GM20000 (cell line): ENCODE measurements at regions not wholly inside any gene's neighbourhood (a gene's known extent, or its start where the extent isn't known, plus 50 kb on each side); places are given as distances from the start of the nearest gene placed in this dataset.
"Not testable (repeated sequence)": the region's sequence is repeated elsewhere in the genome, so short reads cannot be mapped to it uniquely, and the experiment has no call there.

Experiments
- DNase-seq: peaks from one replicate; pipeline ENCODE4 v3.0.0; 2012; ENCODE audit warnings: low spot score
- CTCF ChIP-seq: IDR thresholded peaks from 2 replicates; pipeline ENCODE4 v1.5.1; 2012; ENCODE audit warnings: mild to moderate bottlenecking, control low read depth; ENCODE audit errors: extremely low read depth, missing control alignments

DNA sequence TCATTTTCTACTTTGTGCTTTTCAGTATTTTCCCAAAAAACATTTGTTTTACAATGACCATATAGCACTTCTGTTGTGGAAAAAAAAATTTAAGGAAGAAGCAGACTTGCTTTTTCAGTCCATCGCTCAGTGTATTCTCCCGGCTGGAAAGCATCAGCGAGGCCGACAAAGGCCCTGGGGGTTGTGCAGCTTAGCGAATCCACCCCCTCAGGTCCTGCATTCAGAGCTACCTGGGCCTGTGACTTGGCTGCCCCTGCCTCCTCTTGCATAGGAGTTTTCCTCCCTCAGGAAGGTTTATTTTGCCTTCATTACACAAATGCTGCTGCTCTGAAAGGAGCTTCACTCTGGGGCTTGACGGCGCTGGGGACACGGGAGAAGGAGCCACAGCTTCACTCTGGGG is 244.4 kb upstream of the MGAT5 start:
- no peak for DNase-seq
- no peak for TF ChIP-seq CTCF

GRCh38 chr2:134009906-134010305 is 244.0 kb upstream of the MGAT5 start:
- DNase-seq, result not testable (repeated sequence)

DNA sequence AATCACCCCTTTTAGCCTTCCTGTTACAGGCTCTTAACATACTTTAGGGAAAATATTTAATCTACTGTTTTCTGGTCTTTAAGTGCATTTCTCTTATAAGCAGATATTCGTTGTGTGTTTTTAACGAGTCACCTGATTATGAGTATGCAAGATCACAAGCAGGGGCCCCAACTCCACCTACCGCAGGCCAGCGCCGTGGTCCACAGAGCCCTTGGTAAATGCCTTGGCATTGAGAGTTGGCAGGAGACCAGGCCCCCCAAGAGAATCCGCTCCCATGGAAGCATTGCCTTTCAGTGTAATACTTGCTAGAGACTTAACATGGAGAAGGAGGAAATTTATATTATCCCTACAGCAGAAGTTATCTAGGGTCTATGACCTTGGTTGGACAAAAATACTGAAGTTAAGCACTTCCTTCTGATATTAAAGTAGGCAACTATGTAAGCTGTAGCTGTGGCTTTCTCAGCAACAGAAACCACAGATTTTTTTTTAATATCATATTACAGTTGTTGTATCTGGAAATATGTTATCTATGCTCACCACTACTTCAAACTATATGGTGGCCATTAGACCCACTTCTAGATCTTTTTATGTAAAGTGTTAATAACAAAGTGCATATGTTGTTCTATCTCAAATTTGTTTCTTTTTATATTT is 241.8 kb upstream of the MGAT5 start:
- no peak for DNase-seq
- TF ChIP-seq CTCF, result no peak

- TF ChIP-seq CTCF, result no peak
- no peak for DNase-seq
Measured at GRCh38 chr2:134014196-134014960, 239.5 kb upstream of the MGAT5 start.

GRCh38 chr2:134019871-134020270 is 234.0 kb upstream of the MGAT5 start:
- no peak for DNase-seq
- no peak for TF ChIP-seq CTCF

DNA sequence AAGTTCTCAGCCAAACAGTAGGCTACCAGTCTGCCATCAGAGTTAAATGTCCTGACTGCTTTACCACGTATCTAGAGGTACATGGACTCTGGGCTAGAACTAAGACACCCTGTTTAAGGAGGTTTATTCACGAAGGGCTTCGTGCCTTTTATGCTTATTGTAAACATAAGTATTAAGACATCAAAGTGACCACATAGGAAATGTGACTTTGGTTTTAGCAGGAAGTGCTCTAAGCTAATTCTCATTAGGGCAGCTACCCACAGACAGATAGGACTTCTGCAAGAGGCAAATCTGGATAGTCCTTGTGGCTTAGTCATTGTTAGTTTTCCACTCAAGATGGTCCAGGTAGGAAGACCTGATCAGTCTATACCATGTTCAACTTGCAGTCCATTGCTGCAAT is 233.3 kb upstream of the MGAT5 start:
- peak; percentile 37 for DNase-seq
- TF ChIP-seq CTCF, result no peak

- TF ChIP-seq CTCF, result no peak
- DNase-seq, result peak; percentile 75
Measured at GRCh38 chr2:134021830-134022524, 231.9 kb upstream of the MGAT5 start.
